ENCODE measurements at regions not wholly inside any gene's neighbourhood (a gene's known extent, or its start where the extent isn't known, plus 50 kb on each side); places are given as distances from the start of the nearest gene placed in this dataset.

GRCh38 chr1:188270497-188270896, 1441.7 kb downstream of the PLA2G4A start:
- TF ChIP-seq CTCF (IDR thresholded peaks at IDR 0.05), result no peak
- TF ChIP-seq POLR2A (IDR thresholded peaks at IDR 0.05), result no peak
